GM23338 (cell line): ENCODE measurements at regions not wholly inside any gene's neighbourhood (a gene's known extent, or its start where the extent isn't known, plus 50 kb on each side); places are given as distances from the start of the nearest gene placed in this dataset.
"Not testable (repeated sequence)": the region's sequence is repeated elsewhere in the genome, so short reads cannot be mapped to it uniquely, and the experiment has no call there.

Experiments
- ATAC-seq: fragments of 200-7000 bp; cut with Tn5 transposase; 3 replicates; pipeline ENCODE4 v1.9.1; 2020
- DNase-seq: peaks from one replicate; pipeline ENCODE4 v3.0.0-alpha.2; 2015; ENCODE audit warnings: low spot score
- H2AFZ ChIP-seq: fragments of 200-600 bp; sonication (generic); 2 replicates; pipeline ENCODE4 v1.8.0; 2016; ENCODE audit warnings: antibody characterized with exemption, mild to moderate bottlenecking, moderate library complexity
- H3F3A ChIP-seq: fragments of 200-600 bp; sonication (generic); replicated peaks from 2 replicates; pipeline ENCODE4 v1.8.0; 2017; ENCODE audit warnings: antibody characterized with exemption, mixed run types, low read depth
- H3K27ac ChIP-seq: fragments of 200-600 bp; sonication (generic); 2 replicates; pipeline ENCODE4 v1.6.1; 2016; ENCODE audit warnings: low read depth
- H3K27me3 ChIP-seq: fragments of 200-600 bp; sonication (generic); 2 replicates; pipeline ENCODE4 v1.8.0; 2016; ENCODE audit warnings: mild to moderate bottlenecking, mixed run types, moderate library complexity; ENCODE audit not compliant: insufficient read depth
- H3K36me3 ChIP-seq: fragments of 200-600 bp; sonication (generic); 2 replicates; pipeline ENCODE4 v1.8.0; 2016; ENCODE audit warnings: mild to moderate bottlenecking; ENCODE audit not compliant: insufficient read depth
- H3K4me1 ChIP-seq: fragments of 200-600 bp; sonication (generic); 2 replicates; pipeline ENCODE4 v1.8.0; 2016; ENCODE audit warnings: mild to moderate bottlenecking, moderate library complexity; ENCODE audit not compliant: insufficient read depth
- H3K4me2 ChIP-seq: fragments of 200-600 bp; sonication (generic); 2 replicates; pipeline ENCODE4 v1.7.1; 2017; ENCODE audit warnings: mixed run types
- H3K4me3 ChIP-seq: fragments of 200-600 bp; sonication (generic); 2 replicates; pipeline ENCODE4 v1.6.1; 2016; ENCODE audit warnings: mixed run types
- H3K79me2 ChIP-seq: fragments of 200-600 bp; sonication (generic); replicated peaks from 2 replicates; pipeline ENCODE4 v1.8.0; 2017; ENCODE audit warnings: mild to moderate bottlenecking; ENCODE audit not compliant: insufficient read depth
- H3K9me2 ChIP-seq: fragments of 200-600 bp; sonication (generic); 2 replicates; pipeline ENCODE4 v1.8.0; 2017; ENCODE audit not compliant: insufficient read depth
- H4K20me1 ChIP-seq: fragments of 200-600 bp; sonication (generic); replicated peaks from 2 replicates; pipeline ENCODE4 v1.8.0; 2017; ENCODE audit warnings: mild to moderate bottlenecking; ENCODE audit not compliant: insufficient read depth
- H3K27ac Mint-ChIP-seq: 2 replicates; pipeline ENCODE4 v1.8.0; 2020; ENCODE audit warnings: inconsistent platforms, mild to moderate bottlenecking, moderate library complexity, mixed read lengths
- H3K27me3 Mint-ChIP-seq: 3 replicates; pipeline ENCODE4 v1.8.0; 2022; ENCODE audit warnings: low read depth, mild to moderate bottlenecking, moderate library complexity, mixed read lengths, inconsistent platforms; ENCODE audit not compliant: insufficient read depth, poor library complexity
- H3K36me3 Mint-ChIP-seq: 3 replicates; pipeline ENCODE4 v1.8.0; 2021; ENCODE audit warnings: low read depth, mild to moderate bottlenecking, inconsistent platforms, moderate library complexity, mixed read lengths
- H3K4me1 Mint-ChIP-seq: 3 replicates; pipeline ENCODE4 v1.8.0; 2020; ENCODE audit warnings: mild to moderate bottlenecking, inconsistent platforms, mixed read lengths
- H3K4me3 Mint-ChIP-seq: 3 replicates; pipeline ENCODE4 v1.8.0; 2021; ENCODE audit warnings: moderate library complexity, mild to moderate bottlenecking, inconsistent platforms, mixed read lengths
- H3K9me3 Mint-ChIP-seq: 3 replicates; pipeline ENCODE4 v1.8.0; 2020; ENCODE audit warnings: moderate library complexity, mild to moderate bottlenecking, inconsistent platforms, mixed read lengths
- CREB1 ChIP-seq: fragments of 250-450 bp; sonication (Bioruptor Pico); IDR thresholded peaks from 2 replicates; pipeline ENCODE4 v1.5.0; 2020; ENCODE audit warnings: low read depth, mild to moderate bottlenecking, moderate library complexity
- CTCF ChIP-seq, 2 experiments: fragments of 200-600 bp in 1 of 2; sonication (generic) in 1 of 2; conservative IDR thresholded peaks; 2 replicates each; pipeline versions ENCODE4 v1.5.1 to v1.6.1; 2016 to 2017; ENCODE audit warnings: antibody characterized with exemption in 2 of 2, low read depth in 2 of 2, mild to moderate bottlenecking in 2 of 2, moderate library complexity in 1 of 2
- EZH2phosphoT487 ChIP-seq: fragments of 200-600 bp; sonication (generic); IDR thresholded peaks from one replicate; pipeline ENCODE4 v1.8.1; 2018; ENCODE audit warnings: antibody characterized with exemption; ENCODE audit not compliant: unreplicated experiment
- JUNB ChIP-seq: IDR thresholded peaks from one replicate; pipeline ENCODE4 v1.6.1; 2016; ENCODE audit warnings: antibody characterized with exemption; ENCODE audit not compliant: unreplicated experiment
- NANOG ChIP-seq: IDR thresholded peaks from 2 replicates; pipeline ENCODE4 v1.6.1; 2016; ENCODE audit warnings: antibody characterized with exemption, borderline replicate concordance
- POLR2AphosphoS5 ChIP-seq: IDR thresholded peaks from 2 replicates; pipeline ENCODE4 v1.6.1; 2016; ENCODE audit warnings: antibody characterized with exemption, low read depth
- REST ChIP-seq: IDR thresholded peaks from one replicate; pipeline ENCODE4 v1.6.1; 2018; ENCODE audit warnings: antibody characterized with exemption; ENCODE audit not compliant: unreplicated experiment
- STAT1 ChIP-seq: IDR thresholded peaks from one replicate; pipeline ENCODE4 v1.6.1; 2016; ENCODE audit warnings: antibody characterized with exemption; ENCODE audit not compliant: unreplicated experiment
- ZNF114 ChIP-seq: fragments of 250-450 bp; sonication (Bioruptor Pico); IDR thresholded peaks from 2 replicates; pipeline ENCODE4 v1.5.0; 2020; ENCODE audit warnings: mild to moderate bottlenecking, moderate library complexity
- ZNF462 ChIP-seq: fragments of 250-450 bp; sonication (Bioruptor Pico); IDR thresholded peaks from 2 replicates; pipeline ENCODE4 v1.5.0; 2020; ENCODE audit warnings: mild to moderate bottlenecking, moderate library complexity

- no peak for TF ChIP-seq ZNF462 (CRISPR knock-in tag)
- TF ChIP-seq ZNF114 (CRISPR knock-in tag): no peak
- TF ChIP-seq EZH2phosphoT487: no peak
Measured at GRCh38 chr5:105163547-105163946, 1601.0 kb upstream of the NUDT12 start (continued).

- H4K20me1 ChIP-seq, H3K79me2 ChIP-seq, H3K9me2 ChIP-seq, H3K4me1 Mint-ChIP-seq, H3K36me3 ChIP-seq, H3K4me3 Mint-ChIP-seq, H3K27me3 ChIP-seq, H3K27me3 Mint-ChIP-seq, H3K4me3 ChIP-seq, H3K4me2 ChIP-seq, ATAC-seq, DNase-seq, H3F3A ChIP-seq, H2AFZ ChIP-seq, H3K27ac ChIP-seq, H3K4me1 ChIP-seq, H3K27ac Mint-ChIP-seq: not testable (repeated sequence)
- Mint-ChIP-seq H3K36me3 (peaks cover 13% of the 10 kb centered on the region; the same call in 2 of the 3 replicates), H3K9me3 (peaks cover 24% of the 10 kb centered on the region)
Measured at GRCh38 chr5:105162557-105162956, 1600.0 kb upstream of the NUDT12 start.

- peaks cover 5% of the 10 kb centered on the region; the same call in 1 of the 2 replicates for H3K36me3 ChIP-seq
- peaks cover 2% of the 10 kb centered on the region for H3K27me3 Mint-ChIP-seq
- ATAC-seq: no peak
- H3F3A ChIP-seq: no peaks in the 10 kb centered on the region
- H3K79me2 ChIP-seq: no peaks in the 10 kb centered on the region
- H3K4me1 ChIP-seq: no peaks in the 10 kb centered on the region
- H3K4me3 Mint-ChIP-seq: no peak overlapping the region
- H3K4me2 ChIP-seq: no peak overlapping the region
- H3K27ac Mint-ChIP-seq: no peak overlapping the region
- no peaks in the 10 kb centered on the region for H3K27me3 ChIP-seq
- no peaks in the 10 kb centered on the region for H3K4me1 Mint-ChIP-seq
- no peak overlapping the region for H3K4me3 ChIP-seq
- H3K27ac ChIP-seq: no peak overlapping the region
- no peak overlapping the region for H2AFZ ChIP-seq
- no peak for DNase-seq
- H3K9me2 ChIP-seq: no peaks in the 10 kb centered on the region
- no peaks in the 10 kb centered on the region for H4K20me1 ChIP-seq
- peaks cover 20% of the 10 kb centered on the region for H3K9me3 Mint-ChIP-seq
- peaks cover 9% of the 10 kb centered on the region; the same call in 2 of the 3 replicates for H3K36me3 Mint-ChIP-seq
- TF ChIP-seq CTCF (conservative IDR thresholded peaks at IDR 0.05; ENCODE audit: low read depth in 2 of 2) (no peak), REST (no peak), POLR2AphosphoS5 (no peak), CREB1 (CRISPR knock-in tag) (no peak), EZH2phosphoT487 (no peak), STAT1 (no peak), NANOG (no peak), JUNB (no peak)
Measured at GRCh38 chr5:105158526-105158925, 1595.9 kb upstream of the NUDT12 start.
